ENCODE measurements at regions not wholly inside any gene's neighbourhood (a gene's known extent, or its start where the extent isn't known, plus 50 kb on each side); places are given as distances from the start of the nearest gene placed in this dataset.
"Not testable (repeated sequence)": the region's sequence is repeated elsewhere in the genome, so short reads cannot be mapped to it uniquely, and the experiment has no call there.

GRCh38 chrX:26581091-26581490, 365.1 kb downstream of the MAGEB5 start:
- DNase-seq, result no peak

DNA sequence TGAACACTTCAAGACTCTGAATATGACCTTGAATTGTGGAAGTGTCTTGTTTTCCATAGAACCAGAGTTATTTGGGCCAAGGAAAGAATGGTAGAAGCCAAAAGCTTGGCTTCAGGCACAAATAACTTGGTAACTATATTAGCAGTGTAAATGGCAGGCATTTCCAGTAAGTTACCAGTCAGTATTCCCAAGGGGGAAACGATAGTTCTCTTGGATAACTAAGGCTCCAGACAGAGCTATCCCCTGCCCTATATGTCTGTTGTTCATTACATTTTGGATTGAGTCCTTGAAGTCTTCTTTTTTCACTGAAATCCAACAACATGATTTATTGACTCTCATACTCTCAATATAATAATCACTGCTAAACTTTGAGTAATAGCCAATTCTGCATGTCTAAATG, 364.1 kb downstream of the MAGEB5 start:
- no peak for DNase-seq

DNA sequence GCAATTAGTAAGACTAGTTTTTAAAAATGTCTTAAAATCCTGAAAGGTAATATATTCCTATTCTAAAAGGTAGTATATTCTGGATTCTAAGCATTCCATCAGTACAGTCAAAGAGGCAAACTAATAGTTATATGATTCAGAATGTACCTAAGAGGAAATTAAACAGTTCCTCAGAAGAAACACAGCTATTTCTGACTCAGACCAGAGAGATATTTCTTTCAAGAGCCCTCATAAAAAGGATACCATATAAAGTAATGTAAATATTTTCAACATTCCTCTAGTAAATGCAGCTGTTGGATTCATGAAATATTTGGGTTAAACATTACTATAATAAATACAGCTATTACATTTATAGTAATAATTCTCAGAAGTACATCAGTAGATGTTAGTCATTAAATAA, 358.3 kb downstream of the MAGEB5 start:
- no peak for DNase-seq

DNA sequence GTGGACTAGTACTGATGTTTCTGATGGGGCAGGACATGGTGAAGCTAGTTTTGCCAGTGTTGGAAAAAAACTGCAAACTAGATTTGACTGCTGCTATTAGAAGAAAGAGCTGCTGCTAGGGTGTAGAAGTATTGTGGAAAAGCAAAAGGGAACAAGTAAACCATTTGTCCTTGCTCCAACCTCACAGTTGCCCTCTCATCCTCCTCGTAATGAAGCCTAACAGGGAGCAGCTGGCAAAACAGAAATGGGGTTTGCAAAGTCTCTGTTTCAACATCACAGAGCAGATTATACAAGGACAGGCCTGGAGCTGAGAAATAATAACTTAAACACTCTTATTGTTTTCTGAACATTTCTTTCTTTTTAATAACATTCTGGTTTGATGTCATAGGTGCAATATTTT, 346.2 kb downstream of the MAGEB5 start:
- no peak for DNase-seq

GRCh38 chrX:26559855-26560254, 343.9 kb downstream of the MAGEB5 start:
- DNase-seq, result no peak

DNA sequence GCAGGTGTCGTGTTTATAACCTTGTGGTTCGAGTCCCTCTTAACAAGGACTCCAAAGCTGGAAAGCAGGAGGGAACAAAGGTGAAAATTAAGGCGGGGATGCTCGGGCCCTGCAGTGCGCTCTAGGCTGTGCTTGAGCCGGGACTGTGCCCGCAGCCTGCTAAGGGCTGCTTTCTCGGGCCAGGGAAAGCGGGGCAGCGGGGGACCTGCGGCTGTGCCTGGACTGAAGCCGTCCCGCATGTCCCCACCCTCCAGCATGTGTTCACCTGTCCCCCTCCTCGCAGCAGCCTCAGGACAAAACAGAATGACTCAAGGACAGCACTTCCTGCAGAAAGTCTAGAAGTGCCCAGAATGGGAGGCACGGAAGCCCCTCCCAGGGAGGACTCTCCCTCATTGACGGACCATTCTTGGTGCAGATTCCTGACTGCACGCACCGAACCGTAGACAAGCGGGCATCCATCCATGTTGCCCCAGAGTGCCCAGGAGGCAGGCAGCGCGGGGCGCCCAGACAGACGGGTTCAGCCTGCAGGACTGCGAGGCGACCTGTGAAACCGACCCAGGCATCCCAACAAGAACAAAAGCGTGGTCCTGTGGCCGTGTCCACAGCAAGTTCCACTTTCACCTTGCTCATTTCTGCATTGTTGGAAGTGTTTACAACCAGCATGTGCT, 342.9 kb downstream of the MAGEB5 start:
- no peak for DNase-seq

DNA sequence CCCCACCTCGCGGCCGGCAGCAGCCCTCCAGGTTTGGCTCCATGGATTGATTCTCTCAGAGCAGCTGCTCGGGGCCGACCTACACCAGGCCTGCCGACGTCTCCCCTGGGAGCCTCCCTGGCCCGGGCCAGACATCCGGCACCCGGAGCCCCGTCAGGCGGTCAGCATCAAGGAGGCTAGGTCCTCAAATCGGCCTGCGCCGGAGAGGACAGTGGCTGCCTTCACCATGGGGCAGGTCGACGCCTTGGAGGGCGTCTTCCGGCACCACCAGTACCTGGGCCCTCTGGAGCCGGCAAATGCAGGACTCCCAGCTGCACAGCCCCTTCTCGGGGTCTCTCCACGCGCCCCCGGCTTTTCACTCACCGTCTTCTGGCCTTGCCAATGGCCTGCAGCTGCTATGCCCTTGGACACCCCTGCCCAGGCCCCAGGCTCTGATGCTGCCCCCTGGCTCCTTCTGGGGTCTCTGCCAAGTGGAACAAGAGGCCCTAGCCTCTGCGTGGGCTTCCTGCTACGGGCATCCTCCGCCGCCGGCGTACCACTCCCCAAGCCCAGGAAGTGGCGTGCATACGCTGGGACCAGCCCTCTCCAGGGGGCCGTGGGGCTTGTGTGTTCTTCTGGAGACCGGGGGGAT, 341.8 kb downstream of the MAGEB5 start:
- DNase-seq, result no peak

DNA sequence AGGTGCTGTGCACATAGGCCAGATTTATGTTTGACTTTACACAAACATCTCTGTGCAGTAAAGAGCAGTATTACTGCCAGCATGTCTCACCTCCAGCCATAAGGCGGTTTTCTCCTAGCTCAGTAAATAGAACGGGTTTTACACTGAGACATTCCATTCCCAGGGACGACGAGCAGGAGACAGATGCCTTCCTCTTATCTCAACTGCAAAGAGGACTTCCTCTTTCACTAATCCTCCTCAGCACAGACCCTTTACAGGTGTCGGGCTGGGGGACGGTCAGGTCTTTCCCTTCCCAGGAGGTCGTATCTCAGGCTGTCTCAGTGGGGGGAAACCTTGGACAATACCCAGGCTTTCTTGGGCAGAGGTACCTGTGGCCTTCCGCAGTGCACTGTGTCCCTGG, 309.8 kb downstream of the MAGEB5 start:
- not testable (repeated sequence) for DNase-seq

DNA sequence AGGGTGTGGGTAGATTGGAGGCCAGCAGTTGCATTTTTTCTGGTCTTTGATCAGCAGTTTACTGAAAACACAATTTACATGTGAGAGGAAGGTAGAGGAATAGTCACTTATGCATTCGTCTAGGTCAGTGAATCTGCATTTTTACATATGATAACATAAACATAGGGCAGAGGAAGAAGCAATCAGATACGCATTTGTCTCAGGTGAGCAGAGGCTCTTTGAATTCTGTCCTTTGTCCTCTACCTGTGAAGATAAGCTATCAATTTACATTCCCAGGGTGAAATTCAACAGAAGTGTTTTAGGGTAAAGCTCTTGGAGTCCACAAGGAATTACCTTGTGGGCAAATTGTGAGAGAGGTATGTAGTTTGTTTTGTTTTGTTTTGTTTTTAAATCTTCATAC, 306.5 kb downstream of the MAGEB5 start:
- DNase-seq, result no peak

- no peak for DNase-seq
Measured at GRCh38 chrX:26511589-26512363, 295.8 kb downstream of the MAGEB5 start.

GRCh38 chrX:26470941-26471340, 255.0 kb downstream of the MAGEB5 start:
- DNase-seq, result no peak

DNA sequence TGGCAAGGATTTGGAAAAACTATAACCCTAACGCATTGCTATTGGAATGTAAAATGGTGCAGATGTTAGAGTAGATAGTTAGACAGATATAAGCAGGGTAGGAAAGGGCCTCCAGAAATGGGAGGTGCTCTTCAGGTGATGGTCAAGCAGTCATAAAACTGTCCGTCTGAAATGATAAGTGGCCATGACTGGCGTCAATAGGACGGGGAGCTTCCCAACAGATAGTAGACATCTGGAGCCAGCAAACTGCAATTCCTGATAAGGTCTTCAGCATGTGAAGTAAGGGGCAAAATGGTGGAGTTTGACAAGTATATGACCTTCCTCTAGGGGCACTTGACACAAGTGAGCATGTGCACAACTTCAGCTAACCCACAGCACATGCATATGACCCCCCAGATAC, 250.4 kb downstream of the MAGEB5 start:
- DNase-seq, result no peak

DNA sequence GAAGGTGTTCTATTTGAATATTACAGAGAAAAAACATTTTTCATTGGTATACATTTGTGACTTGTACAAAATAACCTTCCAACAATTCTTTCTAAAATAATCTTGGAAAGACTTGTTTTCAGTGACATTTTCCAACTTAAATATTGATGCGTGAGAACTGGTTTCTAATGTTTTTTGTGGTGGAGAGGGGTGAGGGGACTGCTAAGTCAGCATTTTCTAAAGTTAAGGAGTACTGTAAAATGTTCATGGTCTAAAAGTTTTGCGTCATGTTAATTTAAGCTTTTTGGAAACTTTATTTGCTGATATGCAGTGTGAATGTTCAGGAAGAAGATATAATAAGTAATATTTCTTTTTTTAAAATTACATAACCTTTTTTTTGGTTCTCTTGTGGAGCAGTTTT, 229.3 kb downstream of the MAGEB5 start:
- no peak for DNase-seq

GRCh38 chrX:26444417-26444816, 228.4 kb downstream of the MAGEB5 start:
- not testable (repeated sequence) for DNase-seq

GRCh38 chrX:26442340-26442739, 226.4 kb downstream of the MAGEB5 start:
- DNase-seq, result no peak

GRCh38 chrX:26414534-26414933, 198.6 kb downstream of the MAGEB5 start:
- no peak for DNase-seq

DNA sequence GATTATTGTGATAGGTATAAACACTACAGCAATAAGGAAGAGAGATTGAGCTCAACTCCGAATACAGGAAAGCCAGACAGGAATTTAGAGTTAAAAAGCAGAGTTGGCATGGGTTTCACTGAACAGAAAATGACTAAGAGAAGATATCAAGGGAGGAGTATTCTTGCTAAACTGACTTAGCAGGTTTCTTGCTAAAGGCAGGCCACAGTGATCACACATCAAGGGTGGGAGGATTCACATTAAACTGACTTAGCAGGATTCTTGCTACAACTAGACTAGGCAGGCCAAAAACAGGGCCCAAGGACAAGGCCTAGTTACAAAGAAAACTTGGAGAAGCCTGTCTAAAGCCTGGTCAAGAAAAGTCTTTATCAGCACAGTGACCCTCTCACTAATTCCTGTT, 195.1 kb downstream of the MAGEB5 start:
- no peak for DNase-seq

GRCh38 chrX:26409636-26410035, 193.7 kb downstream of the MAGEB5 start:
- no peak for DNase-seq

- DNase-seq, result no peak
Measured at GRCh38 chrX:26387906-26388305, 171.9 kb downstream of the MAGEB5 start.

DNA sequence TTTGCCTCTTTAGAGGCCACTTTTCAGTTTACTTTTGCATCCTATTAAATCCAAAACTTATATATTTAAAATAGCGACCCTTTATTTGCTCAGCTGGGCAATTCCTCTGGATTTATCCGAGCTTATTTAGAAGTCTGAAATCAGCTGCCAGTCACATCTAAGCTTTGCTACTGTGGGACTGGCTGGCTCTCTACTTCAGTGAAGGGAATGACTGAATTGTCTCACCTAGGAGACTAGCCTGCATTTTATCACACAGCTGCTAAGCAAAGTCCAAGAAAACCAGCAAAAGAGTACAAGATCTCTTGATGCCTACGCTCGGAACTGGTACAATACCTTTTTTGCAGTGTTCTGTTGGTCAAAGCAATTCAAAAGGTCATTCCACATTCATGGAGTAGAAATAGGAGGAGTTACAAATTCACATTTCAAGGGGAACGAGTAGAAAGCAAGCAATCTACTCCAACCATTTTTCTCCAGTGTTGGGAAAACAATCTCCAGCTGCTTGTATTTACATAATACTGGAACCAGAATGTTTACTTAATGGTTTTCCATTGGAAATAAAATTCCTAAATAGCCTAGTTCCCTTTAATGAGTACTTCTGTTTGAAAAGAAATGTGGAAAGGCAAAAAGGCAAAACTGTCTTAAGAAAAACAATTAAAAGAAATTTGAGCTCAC, 160.2 kb downstream of the MAGEB5 start:
- DNase-seq, result no peak

DNA sequence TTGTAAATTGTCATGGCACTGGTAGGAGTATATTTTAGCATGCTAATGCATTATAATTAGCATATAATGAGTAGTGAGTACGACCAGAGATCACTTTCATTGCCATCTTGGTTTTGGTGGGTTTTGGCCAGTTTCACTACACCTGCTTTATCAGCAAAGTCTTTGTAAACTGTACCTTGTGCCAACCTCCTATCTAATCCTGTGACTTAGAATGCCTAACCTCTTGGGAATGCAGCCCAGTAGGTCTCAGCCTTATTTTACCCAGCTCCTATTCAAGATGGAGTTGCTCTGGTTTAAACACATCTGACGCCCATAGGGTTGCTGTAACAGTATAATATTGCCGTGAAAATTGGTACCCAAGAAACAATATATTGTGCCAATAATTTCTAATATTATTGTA, 159.4 kb downstream of the MAGEB5 start:
- DNase-seq, result no peak

- no peak for DNase-seq
Measured at GRCh38 chrX:26373829-26374228, 157.9 kb downstream of the MAGEB5 start.

DNA sequence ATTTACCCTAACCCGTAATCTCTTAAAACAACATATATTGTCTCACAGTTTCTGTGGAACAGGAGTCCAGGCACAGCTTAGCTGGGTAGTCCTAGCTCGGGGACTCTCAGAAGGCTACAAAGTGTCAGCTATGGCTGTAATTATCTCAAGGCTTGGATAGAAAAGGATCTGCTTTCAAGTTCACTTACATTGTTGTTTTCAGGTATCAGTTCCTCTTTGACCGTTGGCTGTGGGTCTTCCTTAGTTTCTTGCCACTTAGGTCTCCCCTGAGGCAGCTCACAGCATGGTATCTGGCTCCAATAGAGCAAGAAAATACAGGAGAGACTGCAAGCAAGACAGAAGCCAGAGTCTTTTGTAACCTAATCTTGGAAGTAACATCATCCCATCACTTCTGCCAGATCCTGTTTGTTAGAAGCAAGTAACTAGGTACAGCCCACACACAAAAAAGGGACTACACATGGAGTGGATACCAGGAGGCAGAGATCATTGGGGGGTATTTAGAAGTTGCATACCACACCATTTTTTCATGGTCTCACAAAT, 137.0 kb downstream of the MAGEB5 start:
- DNase-seq, result no peak

Measured in HCEC 1CT (cell line).